ENCODE measurements at regions not wholly inside any gene's neighbourhood (a gene's known extent, or its start where the extent isn't known, plus 50 kb on each side); places are given as distances from the start of the nearest gene placed in this dataset.
"Not testable (repeated sequence)": the region's sequence is repeated elsewhere in the genome, so short reads cannot be mapped to it uniquely, and the experiment has no call there.

GRCh38 chr17:83019376-83019775 is 60.0 kb upstream of the METRNL start:
- no peak for DNase-seq

- no peak for DNase-seq
These were observed 55.0 kb upstream of the METRNL start for GRCh38 chr17:83024218-83024971.

GRCh38 chr17:83025636-83026280 is 53.7 kb upstream of the METRNL start:
- no peak for DNase-seq

- no peak for DNase-seq
These were observed 53.0 kb upstream of the METRNL start for GRCh38 chr17:83026311-83026811.

- not testable (repeated sequence) for DNase-seq
These were observed 52.5 kb upstream of the METRNL start for GRCh38 chr17:83026921-83027320.

GRCh38 chr17:83028851-83029250 is 50.6 kb upstream of the METRNL start:
- no peak for DNase-seq

- DNase-seq = no peak
These were observed 49.8 kb upstream of the METRNL start for GRCh38 chr17:83029571-83029970.

Data from DMS79 treated with DMSO at 0.1 percent for 48 hours (cell line).